Prostate gland (tissue), 2 donors: ENCODE measurements at regions not wholly inside any gene's neighbourhood (a gene's known extent, or its start where the extent isn't known, plus 50 kb on each side); places are given as distances from the start of the nearest gene placed in this dataset.

Source experiments
- DNase-seq: peaks from one replicate; pipeline ENCODE4 v3.0.0-alpha.2; 2019; ENCODE audit warnings: low spot score
- H3K27ac ChIP-seq, 2 donors: fragments of 200-600 bp; sonication (generic); 2 replicates each; pipeline ENCODE4 v1.5.1; 2017 to 2019
- H3K27me3 ChIP-seq: fragments of 200-600 bp; sonication (generic); replicated peaks from 2 replicates; pipeline ENCODE4 v1.5.1; 2019; ENCODE audit not compliant: insufficient read depth
- H3K36me3 ChIP-seq, 2 donors: fragments of 200-600 bp; sonication (generic); 1 replicate in 1 of 2; 2 replicates in 1 of 2; pipeline versions ENCODE4 v1.5.1 to v1.8.1; 2017 to 2019
- H3K4me1 ChIP-seq: fragments of 200-600 bp; sonication (generic); replicated peaks from 2 replicates; pipeline ENCODE4 v1.5.1; 2019
- H3K4me3 ChIP-seq, 2 donors: fragments of 200-600 bp; sonication (generic); 2 replicates each; pipeline ENCODE4 v1.5.1; 2017 to 2019
- H3K9me3 ChIP-seq: fragments of 200-600 bp; sonication (generic); 2 replicates; pipeline ENCODE4 v1.5.1; 2017
- POLR2A ChIP-seq: fragments of 450-650 bp; IDR thresholded peaks from one replicate; pipeline ENCODE4 v1.6.1; 2016; ENCODE audit warnings: antibody characterized with exemption, mild to moderate bottlenecking
- POLR2AphosphoS5 ChIP-seq: sonication (generic); formaldehyde crosslinking; IDR thresholded peaks from one replicate; pipeline ENCODE4 v1.6.1; 2017; ENCODE audit warnings: antibody characterized with exemption
- WGBS: methylation state at CpG from one replicate; pipeline ENCODE4 v1.1.5; 2018; 5-methylcytosine and 5-hydroxymethylcytosine counted together
- intact Hi-C: fragments of 100-400 bp; cut with DNase I; formaldehyde crosslinking; loops from one replicate; pipeline ENCODE4 v1.14.2; 2022
- TF ChIP-seq, protein P1 (sequence below), 4 experiments: fragments of 200-600 bp in 2 of 4; fragments of 450-650 bp in 2 of 4; sonication (generic) in 2 of 4; IDR thresholded peaks; 1 replicate in 3 of 4; 2 replicates in 1 of 4; pipeline ENCODE4 v1.5.1; 2016 to 2019; ENCODE audit warnings: antibody characterized with exemption in 4 of 4, mild to moderate bottlenecking in 2 of 4, moderate library complexity in 2 of 4

DNA sequence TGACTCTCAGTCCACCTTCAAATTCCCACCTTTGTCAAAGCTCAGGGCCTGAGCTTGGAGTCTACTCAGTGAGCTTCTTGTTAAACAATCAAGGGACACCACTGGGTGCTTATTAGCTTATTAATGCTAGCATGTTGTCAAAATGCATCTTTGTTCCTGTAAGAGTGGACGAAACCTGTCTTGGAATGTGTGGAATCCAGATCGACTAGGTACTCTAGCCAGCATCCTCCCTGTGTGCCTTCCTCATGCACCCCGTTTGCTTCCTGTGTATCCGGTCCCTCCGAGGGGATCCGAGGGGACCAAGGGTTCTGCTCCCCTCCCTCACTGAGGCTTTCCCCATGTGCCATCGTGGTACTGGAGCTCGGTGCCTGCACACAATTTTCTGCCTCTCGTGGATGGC lies 75.7 kb upstream of the UBE3A start:
- H3K27me3 ChIP-seq = no peaks in the 10 kb centered on the region
- 59% methylated on average over 9 of the region's 9 CpGs for WGBS
- DNase-seq = no peak
- H3K4me3 ChIP-seq = no peak overlapping the region
- no peaks in the 10 kb centered on the region for H3K36me3 ChIP-seq
- no peaks in the 10 kb centered on the region for H3K4me1 ChIP-seq
- intact Hi-C loops = no loop called here
- no peak overlapping the region for H3K27ac ChIP-seq
- no peaks in the 10 kb centered on the region for H3K9me3 ChIP-seq
- TF ChIP-seq, protein P1, sequence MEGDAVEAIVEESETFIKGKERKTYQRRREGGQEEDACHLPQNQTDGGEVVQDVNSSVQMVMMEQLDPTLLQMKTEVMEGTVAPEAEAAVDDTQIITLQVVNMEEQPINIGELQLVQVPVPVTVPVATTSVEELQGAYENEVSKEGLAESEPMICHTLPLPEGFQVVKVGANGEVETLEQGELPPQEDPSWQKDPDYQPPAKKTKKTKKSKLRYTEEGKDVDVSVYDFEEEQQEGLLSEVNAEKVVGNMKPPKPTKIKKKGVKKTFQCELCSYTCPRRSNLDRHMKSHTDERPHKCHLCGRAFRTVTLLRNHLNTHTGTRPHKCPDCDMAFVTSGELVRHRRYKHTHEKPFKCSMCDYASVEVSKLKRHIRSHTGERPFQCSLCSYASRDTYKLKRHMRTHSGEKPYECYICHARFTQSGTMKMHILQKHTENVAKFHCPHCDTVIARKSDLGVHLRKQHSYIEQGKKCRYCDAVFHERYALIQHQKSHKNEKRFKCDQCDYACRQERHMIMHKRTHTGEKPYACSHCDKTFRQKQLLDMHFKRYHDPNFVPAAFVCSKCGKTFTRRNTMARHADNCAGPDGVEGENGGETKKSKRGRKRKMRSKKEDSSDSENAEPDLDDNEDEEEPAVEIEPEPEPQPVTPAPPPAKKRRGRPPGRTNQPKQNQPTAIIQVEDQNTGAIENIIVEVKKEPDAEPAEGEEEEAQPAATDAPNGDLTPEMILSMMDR (IDR thresholded peaks at IDR 0.05) = no peak
- TF ChIP-seq POLR2AphosphoS5 = no peak
- no peak for TF ChIP-seq POLR2A

DNA sequence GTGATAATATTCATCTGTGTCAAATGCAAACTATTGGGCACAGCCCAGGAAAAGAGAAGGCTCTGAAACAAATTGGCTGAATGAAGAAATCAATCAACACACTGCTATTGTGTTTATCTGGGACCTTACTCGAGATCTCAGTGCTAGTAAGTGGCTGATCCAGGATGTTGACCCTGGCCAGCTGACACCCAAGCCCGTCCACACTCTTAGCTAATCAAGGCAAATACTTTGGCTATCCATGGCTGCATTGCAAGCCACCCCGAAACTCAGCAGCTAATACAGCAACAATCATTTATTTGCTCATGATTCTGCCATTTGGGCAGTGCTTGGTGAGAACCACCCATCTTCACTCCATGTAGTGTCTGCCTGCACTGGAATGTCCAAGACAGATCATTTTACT lies 74.1 kb upstream of the UBE3A start:
- no peak overlapping the region for H3K27ac ChIP-seq
- H3K4me3 ChIP-seq = no peak overlapping the region
- no peaks in the 10 kb centered on the region for H3K9me3 ChIP-seq
- H3K36me3 ChIP-seq = no peaks in the 10 kb centered on the region
- 79% methylated on average over 3 of the region's 3 CpGs for WGBS
- TF ChIP-seq, protein P1 (IDR thresholded peaks at IDR 0.05) = no peak
- TF ChIP-seq POLR2AphosphoS5 (no peak), POLR2A (no peak)
- H3K27me3 ChIP-seq = no peaks in the 10 kb centered on the region
- no peaks in the 10 kb centered on the region for H3K4me1 ChIP-seq
- intact Hi-C loops = no loop called here
- DNase-seq = no peak

DNA sequence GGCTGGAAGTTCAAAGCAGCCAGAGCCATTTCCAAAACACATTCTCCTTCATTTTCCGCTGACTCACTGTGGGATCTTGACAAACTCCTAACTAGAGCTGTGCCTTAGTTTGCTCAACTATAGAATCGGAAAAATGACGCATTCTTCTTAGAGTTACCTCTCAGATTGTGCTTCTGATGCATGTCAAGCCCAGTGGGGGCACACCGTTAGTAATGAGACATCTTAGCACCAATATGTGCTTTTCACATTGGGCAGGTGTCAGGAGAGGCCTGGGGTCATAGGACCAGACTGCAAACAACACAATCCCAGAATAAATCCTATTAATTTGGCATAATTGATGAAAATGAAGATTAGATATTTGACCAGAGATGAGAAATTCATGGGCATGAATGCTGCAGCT lies 71.3 kb upstream of the UBE3A start:
- no peak overlapping the region for H3K27ac ChIP-seq
- no peaks in the 10 kb centered on the region for H3K9me3 ChIP-seq
- H3K27me3 ChIP-seq = no peaks in the 10 kb centered on the region
- DNase-seq = no peak
- TF ChIP-seq POLR2AphosphoS5 = no peak
- TF ChIP-seq POLR2A = no peak
- TF ChIP-seq, protein P1 (IDR thresholded peaks at IDR 0.05) = no peak
- 93% methylated on average over 4 of the region's 4 CpGs for WGBS
- no peak overlapping the region for H3K4me3 ChIP-seq
- intact Hi-C loops = no loop called here
- H3K36me3 ChIP-seq = no peaks in the 10 kb centered on the region
- no peaks in the 10 kb centered on the region for H3K4me1 ChIP-seq

DNA sequence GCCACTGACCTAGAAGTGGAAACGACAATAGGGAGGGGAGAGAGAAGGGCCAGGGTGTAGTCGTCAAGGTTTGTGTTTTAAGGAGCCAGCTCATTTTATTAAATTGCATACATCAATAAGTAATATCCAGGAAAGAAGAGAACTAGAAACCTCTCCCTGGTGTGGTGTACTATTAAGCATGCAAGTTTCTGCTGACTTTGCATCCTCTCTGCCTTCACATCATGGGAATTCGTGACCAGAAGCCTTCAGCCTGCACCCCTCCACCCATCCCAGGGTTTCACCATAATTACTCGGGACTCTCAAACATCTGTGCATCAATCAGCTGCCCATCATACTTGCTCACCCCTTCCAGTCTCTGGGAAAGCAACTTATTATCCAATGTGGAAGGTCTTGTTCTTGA lies 70.9 kb upstream of the UBE3A start:
- Histone ChIP-seq H3K27me3 (no peaks in the 10 kb centered on the region), H3K36me3 (no peaks in the 10 kb centered on the region), H3K9me3 (no peaks in the 10 kb centered on the region), H3K4me1 (no peaks in the 10 kb centered on the region), H3K27ac (no peak overlapping the region), H3K4me3 (no peak overlapping the region)
- TF ChIP-seq POLR2AphosphoS5 (no peak), POLR2A (no peak)
- TF ChIP-seq, protein P1 (IDR thresholded peaks at IDR 0.05) = no peak
- WGBS = 81% methylated on average over 4 of the region's 4 CpGs
- no peak for DNase-seq
- intact Hi-C loops = loop anchor here (5.0 to 10.0 kb wide), 3 partner anchors 185 to 1353 kb away; no protein-coding TSS in a partner anchor

DNA sequence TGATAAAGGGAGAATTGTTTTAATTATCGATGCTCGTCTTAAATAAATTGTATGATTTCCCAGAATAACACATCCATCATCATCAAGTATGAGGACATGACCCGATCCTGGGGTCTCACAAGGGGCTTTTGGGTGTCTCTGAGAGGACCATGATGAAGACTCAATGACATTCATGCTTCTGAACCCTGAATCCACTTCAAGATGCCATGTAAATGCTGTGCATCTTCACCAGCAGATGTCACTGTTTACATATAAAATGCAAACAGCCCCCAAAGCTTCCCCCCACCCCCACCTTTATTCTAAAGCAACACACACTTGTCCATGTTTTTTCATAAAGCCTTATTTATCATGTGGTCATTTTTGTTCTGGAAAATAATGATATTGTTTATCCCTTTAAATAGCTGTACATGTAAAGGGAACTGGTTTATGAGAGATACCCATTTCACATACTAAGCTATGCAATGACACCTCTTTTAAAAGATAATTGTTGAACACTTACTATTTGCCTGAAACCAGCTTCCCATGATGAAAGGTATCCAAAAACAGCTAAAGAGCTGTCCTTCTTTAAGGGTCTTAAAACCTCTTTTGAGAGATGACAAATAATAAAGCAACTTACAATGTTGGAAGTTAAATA lies 69.7 kb upstream of the UBE3A start:
- DNase-seq = no peak
- intact Hi-C loops = loop anchor here (5.0 to 10.0 kb wide), 3 partner anchors 186 to 1354 kb away; no protein-coding TSS in a partner anchor
- Histone ChIP-seq H3K27ac (no peak overlapping the region), H3K27me3 (no peaks in the 10 kb centered on the region), H3K9me3 (no peaks in the 10 kb centered on the region), H3K4me1 (no peaks in the 10 kb centered on the region), H3K36me3 (no peaks in the 10 kb centered on the region), H3K4me3 (no peak overlapping the region)
- 50% methylated on average over 3 of the region's 3 CpGs for WGBS
- TF ChIP-seq, protein P1 (IDR thresholded peaks at IDR 0.05) = peak in 3 of 4 experiments; percentile 55 to 59 (median 59)
- TF ChIP-seq POLR2A (no peak), POLR2AphosphoS5 (no peak)
